ENCODE measurements at regions not wholly inside any gene's neighbourhood (a gene's known extent, or its start where the extent isn't known, plus 50 kb on each side); places are given as distances from the start of the nearest gene placed in this dataset.
"Not testable (repeated sequence)": the region's sequence is repeated elsewhere in the genome, so short reads cannot be mapped to it uniquely, and the experiment has no call there.

GRCh38 chr6:163739408-163739725 is 324.8 kb downstream of the QKI start:
- Histone ChIP-seq H3K4me1 (ENCODE audit: control insufficient read depth in 1 of 2, extremely low read depth in 1 of 2, insufficient read depth in 2 of 2, low read length in 2 of 2) (no peaks in the 10 kb centered on the region), H3K27me3 (replicated peaks in 1 of 2; ENCODE audit: control insufficient read depth in 2 of 2, extremely low read depth in 1 of 2, insufficient read depth in 2 of 2, low read length in 1 of 2) (peaks cover 0 to 12% of the 10 kb centered on the region in 2 experiments), H3K36me3 (ENCODE audit: control insufficient read depth in 2 of 2, extremely low read depth in 1 of 2, insufficient read depth in 1 of 2, low read length in 1 of 2) (no peaks in the 10 kb centered on the region), H3K27ac (ENCODE audit: low read length) (no peak overlapping the region), H3K9me3 (no peaks in the 10 kb centered on the region), H3K4me3 (ENCODE audit: control insufficient read depth in 1 of 2, extremely low read depth in 1 of 2, low read length in 1 of 2) (no peak overlapping the region)
- Mint-ChIP-seq H3K36me3 (no peaks in the 10 kb centered on the region), H3K4me1 (no peaks in the 10 kb centered on the region), H3K9me3 (no peaks in the 10 kb centered on the region), H3K4me3 (no peak overlapping the region), H3K27me3 (peaks cover 2 to 9% of the 10 kb centered on the region in 2 donors), H3K27ac (no peak overlapping the region)
- DNase-seq (no peak), ATAC-seq (replicated peaks in 1 of 4) (no peak)
- ChIA-PET POLR2A (no interaction called here), CTCF (no interaction called here)

- H3K36me3 Mint-ChIP-seq, result no peaks in the 10 kb centered on the region
- Histone ChIP-seq H3K9me3 (no peaks in the 10 kb centered on the region), H3K4me3 (ENCODE audit: control insufficient read depth in 1 of 2, extremely low read depth in 1 of 2, low read length in 1 of 2) (no peak overlapping the region), H3K4me1 (ENCODE audit: control insufficient read depth in 1 of 2, extremely low read depth in 1 of 2, insufficient read depth in 2 of 2, low read length in 2 of 2) (no peaks in the 10 kb centered on the region), H3K27me3 (replicated peaks in 1 of 2; ENCODE audit: control insufficient read depth in 2 of 2, extremely low read depth in 1 of 2, insufficient read depth in 2 of 2, low read length in 1 of 2) (peaks cover 0 to 9% of the 10 kb centered on the region in 2 experiments), H3K36me3 (ENCODE audit: control insufficient read depth in 2 of 2, extremely low read depth in 1 of 2, insufficient read depth in 1 of 2, low read length in 1 of 2) (no peaks in the 10 kb centered on the region), H3K27ac (ENCODE audit: low read length) (no peak overlapping the region)
- DNase-seq (no peak), ATAC-seq (replicated peaks in 1 of 4) (no peak)
- H3K4me3 Mint-ChIP-seq, result no peak overlapping the region
- POLR2A ChIA-PET, result no interaction called here
- H3K27ac Mint-ChIP-seq, result no peak overlapping the region
- H3K9me3 Mint-ChIP-seq, result no peaks in the 10 kb centered on the region
- H3K4me1 Mint-ChIP-seq, result no peaks in the 10 kb centered on the region
- CTCF ChIA-PET, result no interaction called here
- peaks cover 2 to 9% of the 10 kb centered on the region in 2 donors for H3K27me3 Mint-ChIP-seq
- WGBS (ENCODE audit: insufficient coverage), result no CpG with 5 or more reads among the region's 3 CpGs
These were observed 324.3 kb downstream of the QKI start for GRCh38 chr6:163738725-163739407.

GRCh38 chr6:163738304-163738703 is 323.8 kb downstream of the QKI start:
- ATAC-seq (replicated peaks in 1 of 4), result no peak
- CTCF ChIA-PET, result no interaction called here
- no CpG with 5 or more reads among the region's 3 CpGs for WGBS (ENCODE audit: insufficient coverage)

GRCh38 chr6:163735076-163735475 is 320.6 kb downstream of the QKI start:
- no peaks in the 10 kb centered on the region for H3K36me3 Mint-ChIP-seq
- Histone ChIP-seq H3K4me3 (ENCODE audit: control insufficient read depth in 1 of 2, extremely low read depth in 1 of 2, low read length in 1 of 2) (no peak overlapping the region), H3K4me1 (ENCODE audit: control insufficient read depth in 1 of 2, extremely low read depth in 1 of 2, insufficient read depth in 2 of 2, low read length in 2 of 2) (no peaks in the 10 kb centered on the region), H3K27me3 (replicated peaks in 1 of 2; ENCODE audit: control insufficient read depth in 2 of 2, extremely low read depth in 1 of 2, insufficient read depth in 2 of 2, low read length in 1 of 2) (peaks cover 0 to 4% of the 10 kb centered on the region in 2 experiments), H3K27ac (ENCODE audit: low read length) (no peak overlapping the region), H3K36me3 (ENCODE audit: control insufficient read depth in 2 of 2, extremely low read depth in 1 of 2, insufficient read depth in 1 of 2, low read length in 1 of 2) (no peaks in the 10 kb centered on the region), H3K9me3 (no peaks in the 10 kb centered on the region)
- WGBS (ENCODE audit: insufficient coverage), result 90% methylated on average over 5 of the region's 5 CpGs
- no peak overlapping the region for H3K27ac Mint-ChIP-seq
- ChIA-PET CTCF (no interaction called here), POLR2A (no interaction called here)
- no peak for ATAC-seq (replicated peaks in 1 of 4)
- H3K27me3 Mint-ChIP-seq, result peaks cover 0 to 6% of the 10 kb centered on the region in 2 donors
- H3K4me1 Mint-ChIP-seq, result no peaks in the 10 kb centered on the region
- no peak overlapping the region for H3K4me3 Mint-ChIP-seq
- no peaks in the 10 kb centered on the region for H3K9me3 Mint-ChIP-seq
- no peak for DNase-seq

More at GRCh38 chr6:163738304-163738703, 323.8 kb downstream of the QKI start:
- no peaks in the 10 kb centered on the region for H3K9me3 Mint-ChIP-seq
- POLR2A ChIA-PET, result no interaction called here
- no peak overlapping the region for H3K4me3 Mint-ChIP-seq
- Histone ChIP-seq H3K4me3 (ENCODE audit: control insufficient read depth in 1 of 2, extremely low read depth in 1 of 2, low read length in 1 of 2) (no peak overlapping the region), H3K27ac (ENCODE audit: low read length) (no peak overlapping the region), H3K27me3 (replicated peaks in 1 of 2; ENCODE audit: control insufficient read depth in 2 of 2, extremely low read depth in 1 of 2, insufficient read depth in 2 of 2, low read length in 1 of 2) (peaks cover 0 to 5% of the 10 kb centered on the region in 2 experiments), H3K9me3 (no peaks in the 10 kb centered on the region), H3K36me3 (ENCODE audit: control insufficient read depth in 2 of 2, extremely low read depth in 1 of 2, insufficient read depth in 1 of 2, low read length in 1 of 2) (no peaks in the 10 kb centered on the region), H3K4me1 (ENCODE audit: control insufficient read depth in 1 of 2, extremely low read depth in 1 of 2, insufficient read depth in 2 of 2, low read length in 2 of 2) (no peaks in the 10 kb centered on the region)
- H3K27ac Mint-ChIP-seq, result no peak overlapping the region
- peaks cover 2 to 6% of the 10 kb centered on the region in 2 donors for H3K27me3 Mint-ChIP-seq
- H3K36me3 Mint-ChIP-seq, result no peaks in the 10 kb centered on the region
- no peaks in the 10 kb centered on the region for H3K4me1 Mint-ChIP-seq
- no peak for DNase-seq

GRCh38 chr6:163733061-163733460 is 318.5 kb downstream of the QKI start:
- Mint-ChIP-seq H3K4me1 (no peaks in the 10 kb centered on the region), H3K27ac (no peak overlapping the region), H3K4me3 (no peak overlapping the region), H3K36me3 (no peaks in the 10 kb centered on the region), H3K9me3 (no peaks in the 10 kb centered on the region), H3K27me3 (peaks cover 4 to 6% of the 10 kb centered on the region in 2 donors)
- H3K9me3 ChIP-seq, result no peaks in the 10 kb centered on the region
- peaks cover 0 to 5% of the 10 kb centered on the region in 2 experiments for H3K27me3 ChIP-seq (replicated peaks in 1 of 2; ENCODE audit: control insufficient read depth in 2 of 2, extremely low read depth in 1 of 2, insufficient read depth in 2 of 2, low read length in 1 of 2)
- WGBS (ENCODE audit: insufficient coverage), result no CpG with 5 or more reads among the region's 2 CpGs
- H3K36me3 ChIP-seq (ENCODE audit: control insufficient read depth in 2 of 2, extremely low read depth in 1 of 2, insufficient read depth in 1 of 2, low read length in 1 of 2), result no peaks in the 10 kb centered on the region
- no peak overlapping the region for H3K4me3 ChIP-seq (ENCODE audit: control insufficient read depth in 1 of 2, extremely low read depth in 1 of 2, low read length in 1 of 2)
- no peak for DNase-seq
- H3K27ac ChIP-seq (ENCODE audit: low read length), result no peak overlapping the region
- no peak for ATAC-seq (replicated peaks in 1 of 4)
- H3K4me1 ChIP-seq (ENCODE audit: control insufficient read depth in 1 of 2, extremely low read depth in 1 of 2, insufficient read depth in 2 of 2, low read length in 2 of 2), result no peaks in the 10 kb centered on the region
- POLR2A ChIA-PET, result no interaction called here
- CTCF ChIA-PET, result no interaction called here

- no peaks in the 10 kb centered on the region for H3K9me3 Mint-ChIP-seq
- Histone ChIP-seq H3K36me3 (ENCODE audit: control insufficient read depth in 2 of 2, extremely low read depth in 1 of 2, insufficient read depth in 1 of 2, low read length in 1 of 2) (no peaks in the 10 kb centered on the region), H3K9me3 (no peaks in the 10 kb centered on the region), H3K4me3 (ENCODE audit: control insufficient read depth in 1 of 2, extremely low read depth in 1 of 2, low read length in 1 of 2) (no peak overlapping the region), H3K4me1 (ENCODE audit: control insufficient read depth in 1 of 2, extremely low read depth in 1 of 2, insufficient read depth in 2 of 2, low read length in 2 of 2) (peaks cover 0 to 3% of the 10 kb centered on the region in 2 experiments), H3K27ac (ENCODE audit: low read length) (no peak overlapping the region), H3K27me3 (replicated peaks in 1 of 2; ENCODE audit: control insufficient read depth in 2 of 2, extremely low read depth in 1 of 2, insufficient read depth in 2 of 2, low read length in 1 of 2) (peaks cover 0 to 5% of the 10 kb centered on the region in 2 experiments)
- no CpG with 5 or more reads among the region's 3 CpGs for WGBS (ENCODE audit: insufficient coverage)
- peaks cover 4 to 6% of the 10 kb centered on the region in 2 donors for H3K27me3 Mint-ChIP-seq
- no peak overlapping the region for H3K4me3 Mint-ChIP-seq
- CTCF ChIA-PET, result no interaction called here
- H3K4me1 Mint-ChIP-seq, result no peaks in the 10 kb centered on the region
- no peaks in the 10 kb centered on the region for H3K36me3 Mint-ChIP-seq
- ATAC-seq (replicated peaks in 1 of 4) (no peak), DNase-seq (no peak)
- H3K27ac Mint-ChIP-seq, result no peak overlapping the region
- POLR2A ChIA-PET, result no interaction called here
These were observed 318.0 kb downstream of the QKI start for GRCh38 chr6:163732479-163732878.

GRCh38 chr6:163732014-163732351 is 317.5 kb downstream of the QKI start:
- H3K27ac Mint-ChIP-seq; H3K4me3 Mint-ChIP-seq; H3K27me3 ChIP-seq (replicated peaks in 1 of 2; ENCODE audit: control insufficient read depth in 2 of 2, extremely low read depth in 1 of 2, insufficient read depth in 2 of 2, low read length in 1 of 2); DNase-seq; H3K4me1 Mint-ChIP-seq; POLR2A ChIA-PET; ATAC-seq (replicated peaks in 1 of 4); H3K4me3 ChIP-seq (ENCODE audit: control insufficient read depth in 1 of 2, extremely low read depth in 1 of 2, low read length in 1 of 2); H3K4me1 ChIP-seq (ENCODE audit: control insufficient read depth in 1 of 2, extremely low read depth in 1 of 2, insufficient read depth in 2 of 2, low read length in 2 of 2); CTCF ChIA-PET; H3K36me3 ChIP-seq (ENCODE audit: control insufficient read depth in 2 of 2, extremely low read depth in 1 of 2, insufficient read depth in 1 of 2, low read length in 1 of 2); H3K9me3 ChIP-seq; H3K9me3 Mint-ChIP-seq; H3K27me3 Mint-ChIP-seq; H3K36me3 Mint-ChIP-seq; H3K27ac ChIP-seq (ENCODE audit: low read length): not testable (repeated sequence)
- WGBS (ENCODE audit: insufficient coverage), result no CpG with 5 or more reads among the region's 9 CpGs

Measured in T-cell (primary cell).